Mesothelial cell of epicardium (in vitro differentiated cells): ENCODE measurements at regions not wholly inside any gene's neighbourhood (a gene's known extent, or its start where the extent isn't known, plus 50 kb on each side); places are given as distances from the start of the nearest gene placed in this dataset.

Experiments
- DNase-seq, 2 experiments: peaks; one replicate each; pipeline ENCODE4 v3.0.0; 2021; ENCODE audit warnings: low spot score in 2 of 2; ENCODE audit not compliant: unreplicated experiment in 2 of 2
- H3K27ac Mint-ChIP-seq: 2 replicates; pipeline ENCODE4 v1.8.0; 2021; ENCODE audit warnings: mixed read lengths
- H3K27me3 Mint-ChIP-seq: 2 replicates; pipeline ENCODE4 v1.8.0; 2021; ENCODE audit warnings: low read depth, mixed read lengths
- H3K36me3 Mint-ChIP-seq: 2 replicates; pipeline ENCODE4 v1.8.0; 2021; ENCODE audit warnings: mixed read lengths
- H3K4me1 Mint-ChIP-seq: 2 replicates; pipeline ENCODE4 v1.8.0; 2021; ENCODE audit warnings: mixed read lengths
- H3K4me3 Mint-ChIP-seq: 2 replicates; pipeline ENCODE4 v1.8.0; 2021; ENCODE audit warnings: mild to moderate bottlenecking, moderate library complexity, mixed read lengths
- H3K9me3 Mint-ChIP-seq: 2 replicates; pipeline ENCODE4 v1.8.0; 2021; ENCODE audit warnings: mixed read lengths
- CTCF ChIP-seq: fragments of 200-600 bp; sonication (generic); IDR thresholded peaks from one replicate; pipeline ENCODE4 v1.5.0; 2021; ENCODE audit warnings: antibody characterized with exemption; ENCODE audit not compliant: unreplicated experiment

- Mint-ChIP-seq H3K4me3 (no peak overlapping the region), H3K9me3 (peaks cover 5% of the 10 kb centered on the region), H3K27ac (no peak overlapping the region), H3K36me3 (no peaks in the 10 kb centered on the region), H3K4me1 (no peaks in the 10 kb centered on the region), H3K27me3 (peaks cover 7% of the 10 kb centered on the region)
- no peak for TF ChIP-seq CTCF
- no peak for DNase-seq
Measured at GRCh38 chrX:110472265-110472664, 113.6 kb downstream of the RTL9 start.

GRCh38 chrX:110477593-110478228 is 119.1 kb downstream of the RTL9 start:
- no peak overlapping the region for H3K4me3 Mint-ChIP-seq
- DNase-seq = no peak
- peaks cover 10% of the 10 kb centered on the region for H3K27me3 Mint-ChIP-seq
- no peaks in the 10 kb centered on the region for H3K9me3 Mint-ChIP-seq
- H3K27ac Mint-ChIP-seq = no peak overlapping the region
- no peaks in the 10 kb centered on the region for H3K4me1 Mint-ChIP-seq
- TF ChIP-seq CTCF = no peak
- H3K36me3 Mint-ChIP-seq = no peaks in the 10 kb centered on the region

- no peak for DNase-seq
- H3K4me3 Mint-ChIP-seq = no peak overlapping the region
- TF ChIP-seq CTCF = no peak
- H3K27me3 Mint-ChIP-seq = peaks cover 6% of the 10 kb centered on the region
- H3K9me3 Mint-ChIP-seq = peaks cover 27% of the 10 kb centered on the region
- H3K27ac Mint-ChIP-seq = no peak overlapping the region
- H3K4me1 Mint-ChIP-seq = no peaks in the 10 kb centered on the region
- no peaks in the 10 kb centered on the region for H3K36me3 Mint-ChIP-seq
Measured at GRCh38 chrX:110491846-110492620, 133.4 kb downstream of the RTL9 start.

GRCh38 chrX:110504947-110505346 is 146.3 kb downstream of the RTL9 start:
- Mint-ChIP-seq H3K27ac (no peak overlapping the region), H3K36me3 (no peaks in the 10 kb centered on the region), H3K9me3 (peaks cover 4% of the 10 kb centered on the region), H3K4me1 (peaks cover 7% of the 10 kb centered on the region), H3K4me3 (no peak overlapping the region), H3K27me3 (no peaks in the 10 kb centered on the region)
- TF ChIP-seq CTCF = no peak
- DNase-seq = no peak

- Mint-ChIP-seq H3K27ac (peak overlapping the region; percentile 88), H3K27me3 (no peaks in the 10 kb centered on the region), H3K36me3 (no peaks in the 10 kb centered on the region), H3K4me1 (peaks cover 13% of the 10 kb centered on the region), H3K4me3 (no peak overlapping the region), H3K9me3 (peaks cover 4% of the 10 kb centered on the region)
- DNase-seq = no peak
- TF ChIP-seq CTCF = no peak
Measured at GRCh38 chrX:110509755-110510532, 151.3 kb downstream of the RTL9 start.
